ENCODE measurements at regions not wholly inside any gene's neighbourhood (a gene's known extent, or its start where the extent isn't known, plus 50 kb on each side); places are given as distances from the start of the nearest gene placed in this dataset.

- no peak overlapping the region for H3K4me3 ChIP-seq (ENCODE audit: low read length)
- no peaks in the 10 kb centered on the region for H3K9me3 ChIP-seq (replicated peaks; ENCODE audit: low read length)
- H3K27me3 ChIP-seq (ENCODE audit: control insufficient read depth, insufficient read depth, low read length): no peaks in the 10 kb centered on the region
- no peak overlapping the region for H3K9ac ChIP-seq (ENCODE audit: low read depth, low read length)
- H3K4me1 ChIP-seq (ENCODE audit: control insufficient read depth, insufficient read depth, low read length): no peaks in the 10 kb centered on the region
- H3K4me2 ChIP-seq (ENCODE audit: low read length): no peak overlapping the region
- H3K36me3 ChIP-seq (ENCODE audit: insufficient read depth, low read length): no peaks in the 10 kb centered on the region
These were observed 412.2 kb upstream of the SGCD start for GRCh38 chr5:155914766-155915165.

- Histone ChIP-seq H3K9ac (ENCODE audit: low read depth, low read length) (no peak overlapping the region), H3K36me3 (ENCODE audit: insufficient read depth, low read length) (no peaks in the 10 kb centered on the region), H3K27me3 (ENCODE audit: control insufficient read depth, insufficient read depth, low read length) (no peaks in the 10 kb centered on the region), H3K4me2 (ENCODE audit: low read length) (no peak overlapping the region), H3K9me3 (replicated peaks; ENCODE audit: low read length) (no peaks in the 10 kb centered on the region), H3K4me3 (ENCODE audit: low read length) (no peak overlapping the region), H3K4me1 (ENCODE audit: control insufficient read depth, insufficient read depth, low read length) (no peaks in the 10 kb centered on the region)
These were observed 411.4 kb upstream of the SGCD start for GRCh38 chr5:155915601-155916000.

- H3K27me3 ChIP-seq (ENCODE audit: control insufficient read depth, insufficient read depth, low read length): no peaks in the 10 kb centered on the region
- no peak overlapping the region for H3K4me3 ChIP-seq (ENCODE audit: low read length)
- H3K36me3 ChIP-seq (ENCODE audit: insufficient read depth, low read length): no peaks in the 10 kb centered on the region
- no peaks in the 10 kb centered on the region for H3K9me3 ChIP-seq (replicated peaks; ENCODE audit: low read length)
- H3K4me2 ChIP-seq (ENCODE audit: low read length): no peak overlapping the region
- no peaks in the 10 kb centered on the region for H3K4me1 ChIP-seq (ENCODE audit: control insufficient read depth, insufficient read depth, low read length)
- no peak overlapping the region for H3K9ac ChIP-seq (ENCODE audit: low read depth, low read length)
These were observed 407.8 kb upstream of the SGCD start for GRCh38 chr5:155919126-155919525.

DNA sequence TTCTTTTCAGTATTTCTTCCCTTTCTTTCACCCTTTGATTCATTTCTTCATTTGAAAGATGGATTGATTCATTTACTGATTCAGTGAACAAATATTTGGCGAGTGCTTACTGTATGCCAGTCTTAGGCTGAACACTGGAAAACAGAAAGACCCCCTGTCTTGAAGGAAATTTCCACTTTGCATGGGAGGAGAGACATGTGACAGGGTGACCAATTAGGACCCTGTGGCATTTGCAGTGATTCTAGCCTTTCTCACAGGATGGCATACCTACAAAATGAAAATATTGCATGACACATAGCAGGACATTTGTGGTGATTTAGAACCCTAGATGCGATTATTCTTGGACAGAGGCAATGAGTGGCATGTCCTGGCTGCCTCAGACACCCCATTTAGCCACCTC lies 407.2 kb upstream of the SGCD start:
- Histone ChIP-seq H3K9ac (ENCODE audit: low read depth, low read length) (no peak overlapping the region), H3K36me3 (ENCODE audit: insufficient read depth, low read length) (no peaks in the 10 kb centered on the region), H3K9me3 (replicated peaks; ENCODE audit: low read length) (no peaks in the 10 kb centered on the region), H3K4me3 (ENCODE audit: low read length) (no peak overlapping the region), H3K4me2 (ENCODE audit: low read length) (no peak overlapping the region), H3K27me3 (ENCODE audit: control insufficient read depth, insufficient read depth, low read length) (no peaks in the 10 kb centered on the region), H3K4me1 (ENCODE audit: control insufficient read depth, insufficient read depth, low read length) (no peaks in the 10 kb centered on the region)

GRCh38 chr5:155921621-155922020 lies 405.3 kb upstream of the SGCD start:
- Histone ChIP-seq H3K27me3 (ENCODE audit: control insufficient read depth, insufficient read depth, low read length) (no peaks in the 10 kb centered on the region), H3K9me3 (replicated peaks; ENCODE audit: low read length) (no peaks in the 10 kb centered on the region), H3K4me3 (ENCODE audit: low read length) (no peak overlapping the region), H3K4me1 (ENCODE audit: control insufficient read depth, insufficient read depth, low read length) (no peaks in the 10 kb centered on the region), H3K9ac (ENCODE audit: low read depth, low read length) (no peak overlapping the region), H3K4me2 (ENCODE audit: low read length) (no peak overlapping the region), H3K36me3 (ENCODE audit: insufficient read depth, low read length) (no peaks in the 10 kb centered on the region)

DNA sequence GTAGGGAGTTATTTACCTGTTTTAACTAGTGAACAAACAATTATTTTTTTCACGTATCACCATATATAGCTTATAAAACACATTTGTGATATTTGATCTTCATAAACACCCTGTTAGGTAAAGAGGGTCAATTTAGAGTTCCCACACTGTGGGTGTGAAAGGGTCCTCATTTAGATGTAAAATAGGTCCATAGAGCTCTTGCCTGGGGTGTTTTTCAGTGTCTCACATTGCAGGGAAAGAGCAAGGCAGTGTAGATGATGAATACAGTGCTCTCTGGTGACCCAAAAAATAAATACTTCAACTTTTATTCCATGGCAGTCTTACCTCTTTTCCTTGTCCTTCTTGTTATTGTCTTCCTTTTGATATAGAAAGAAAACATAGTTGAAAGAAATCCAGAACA lies 403.2 kb upstream of the SGCD start:
- Histone ChIP-seq H3K4me2 (ENCODE audit: low read length) (no peak overlapping the region), H3K4me3 (ENCODE audit: low read length) (no peak overlapping the region), H3K27me3 (ENCODE audit: control insufficient read depth, insufficient read depth, low read length) (no peaks in the 10 kb centered on the region), H3K9ac (ENCODE audit: low read depth, low read length) (no peak overlapping the region), H3K36me3 (ENCODE audit: insufficient read depth, low read length) (no peaks in the 10 kb centered on the region), H3K4me1 (ENCODE audit: control insufficient read depth, insufficient read depth, low read length) (no peaks in the 10 kb centered on the region), H3K9me3 (replicated peaks; ENCODE audit: low read length) (no peaks in the 10 kb centered on the region)

DNA sequence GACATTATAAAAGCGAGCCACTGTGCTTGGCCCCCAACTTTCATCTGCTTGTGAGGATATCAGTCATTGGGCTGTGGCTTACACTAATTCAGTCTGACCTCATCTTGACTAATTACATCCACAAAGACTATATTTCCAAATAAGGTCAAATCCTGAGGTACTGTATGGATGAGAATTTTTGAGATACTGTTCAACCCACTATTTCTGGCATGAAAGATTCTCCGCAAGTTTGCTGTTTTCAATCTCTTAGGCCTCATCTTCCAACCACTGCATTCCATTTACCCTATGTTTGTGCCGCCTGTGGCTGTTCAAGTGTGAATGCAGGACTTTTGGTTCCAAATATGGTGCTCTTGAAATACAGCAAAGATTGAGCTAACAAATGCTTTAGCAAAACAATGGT lies 400.9 kb upstream of the SGCD start:
- no peak overlapping the region for H3K4me2 ChIP-seq (ENCODE audit: low read length)

GRCh38 chr5:155926766-155927165 lies 400.2 kb upstream of the SGCD start:
- Histone ChIP-seq H3K4me2 (ENCODE audit: low read length) (no peak overlapping the region), H3K4me3 (ENCODE audit: low read length) (no peak overlapping the region), H3K4me1 (ENCODE audit: control insufficient read depth, insufficient read depth, low read length) (no peaks in the 10 kb centered on the region), H3K27me3 (ENCODE audit: control insufficient read depth, insufficient read depth, low read length) (no peaks in the 10 kb centered on the region), H3K36me3 (ENCODE audit: insufficient read depth, low read length) (no peaks in the 10 kb centered on the region), H3K9me3 (replicated peaks; ENCODE audit: low read length) (no peaks in the 10 kb centered on the region), H3K9ac (ENCODE audit: low read depth, low read length) (no peak overlapping the region)

More for the DNA sequence above, 400.9 kb upstream of the SGCD start:
- no peaks in the 10 kb centered on the region for H3K27me3 ChIP-seq (ENCODE audit: control insufficient read depth, insufficient read depth, low read length)
- H3K9ac ChIP-seq (ENCODE audit: low read depth, low read length): no peak overlapping the region
- no peaks in the 10 kb centered on the region for H3K4me1 ChIP-seq (ENCODE audit: control insufficient read depth, insufficient read depth, low read length)
- no peaks in the 10 kb centered on the region for H3K9me3 ChIP-seq (replicated peaks; ENCODE audit: low read length)
- H3K4me3 ChIP-seq (ENCODE audit: low read length): no peak overlapping the region
- no peaks in the 10 kb centered on the region for H3K36me3 ChIP-seq (ENCODE audit: insufficient read depth, low read length)

DNA sequence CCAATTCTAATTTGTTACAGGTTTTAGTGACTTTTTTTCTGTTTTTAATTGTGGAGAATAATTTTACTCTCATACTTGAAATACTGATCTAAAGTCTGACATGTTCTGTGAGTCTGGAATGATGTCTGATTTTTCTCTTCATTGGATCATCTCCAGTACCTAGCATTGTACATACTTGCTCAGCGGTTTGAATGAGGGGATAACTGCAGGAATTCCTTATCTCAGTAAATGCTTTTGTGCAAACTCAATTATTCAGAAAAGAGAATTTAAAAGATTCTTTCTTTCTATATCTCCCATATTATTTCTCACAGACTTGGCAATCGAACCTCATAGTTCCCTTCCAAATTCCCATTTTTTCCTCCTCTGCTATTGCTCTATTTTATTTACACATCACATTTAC lies 397.9 kb upstream of the SGCD start:
- H3K4me2 ChIP-seq (ENCODE audit: low read length): no peak overlapping the region
- no peaks in the 10 kb centered on the region for H3K27me3 ChIP-seq (ENCODE audit: control insufficient read depth, insufficient read depth, low read length)
- no peak overlapping the region for H3K9ac ChIP-seq (ENCODE audit: low read depth, low read length)
- H3K4me3 ChIP-seq (ENCODE audit: low read length): no peak overlapping the region
- no peaks in the 10 kb centered on the region for H3K4me1 ChIP-seq (ENCODE audit: control insufficient read depth, insufficient read depth, low read length)
- no peaks in the 10 kb centered on the region for H3K9me3 ChIP-seq (replicated peaks; ENCODE audit: low read length)
- H3K36me3 ChIP-seq (ENCODE audit: insufficient read depth, low read length): no peaks in the 10 kb centered on the region

DNA sequence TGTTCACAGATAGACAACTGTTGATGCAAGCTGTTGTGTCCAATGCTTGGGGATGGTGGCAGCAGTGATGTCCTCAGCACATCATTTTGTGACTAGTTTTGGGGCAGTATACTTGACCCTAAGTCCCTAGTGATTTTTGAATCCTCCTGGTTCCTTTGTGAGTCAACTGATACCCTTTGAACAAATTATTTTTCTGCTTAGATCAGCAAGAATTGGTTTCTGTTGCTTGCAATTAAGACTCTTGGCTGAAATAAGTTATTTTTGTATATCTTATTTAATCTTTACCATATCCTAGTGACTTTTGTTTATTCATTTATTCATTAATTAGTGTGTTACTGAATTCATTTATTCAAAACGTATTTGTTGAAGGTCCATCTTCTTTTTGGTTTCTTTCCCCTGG lies 392.0 kb upstream of the SGCD start:
- Histone ChIP-seq H3K9ac (ENCODE audit: low read depth, low read length) (no peak overlapping the region), H3K4me1 (ENCODE audit: control insufficient read depth, insufficient read depth, low read length) (no peaks in the 10 kb centered on the region), H3K4me3 (ENCODE audit: low read length) (no peak overlapping the region)

GRCh38 chr5:155935723-155936122 lies 391.2 kb upstream of the SGCD start:
- Histone ChIP-seq H3K4me1 (ENCODE audit: control insufficient read depth, insufficient read depth, low read length) (no peaks in the 10 kb centered on the region), H3K9ac (ENCODE audit: low read depth, low read length) (no peak overlapping the region), H3K27me3 (ENCODE audit: control insufficient read depth, insufficient read depth, low read length) (peaks cover 4% of the 10 kb centered on the region), H3K4me2 (ENCODE audit: low read length) (no peak overlapping the region), H3K4me3 (ENCODE audit: low read length) (no peak overlapping the region), H3K9me3 (replicated peaks; ENCODE audit: low read length) (no peaks in the 10 kb centered on the region), H3K36me3 (ENCODE audit: insufficient read depth, low read length) (no peaks in the 10 kb centered on the region)

More for the DNA sequence above, 392.0 kb upstream of the SGCD start:
- H3K4me2 ChIP-seq (ENCODE audit: low read length): no peak overlapping the region
- H3K27me3 ChIP-seq (ENCODE audit: control insufficient read depth, insufficient read depth, low read length): peaks cover 4% of the 10 kb centered on the region
- no peaks in the 10 kb centered on the region for H3K9me3 ChIP-seq (replicated peaks; ENCODE audit: low read length)
- H3K36me3 ChIP-seq (ENCODE audit: insufficient read depth, low read length): no peaks in the 10 kb centered on the region

DNA sequence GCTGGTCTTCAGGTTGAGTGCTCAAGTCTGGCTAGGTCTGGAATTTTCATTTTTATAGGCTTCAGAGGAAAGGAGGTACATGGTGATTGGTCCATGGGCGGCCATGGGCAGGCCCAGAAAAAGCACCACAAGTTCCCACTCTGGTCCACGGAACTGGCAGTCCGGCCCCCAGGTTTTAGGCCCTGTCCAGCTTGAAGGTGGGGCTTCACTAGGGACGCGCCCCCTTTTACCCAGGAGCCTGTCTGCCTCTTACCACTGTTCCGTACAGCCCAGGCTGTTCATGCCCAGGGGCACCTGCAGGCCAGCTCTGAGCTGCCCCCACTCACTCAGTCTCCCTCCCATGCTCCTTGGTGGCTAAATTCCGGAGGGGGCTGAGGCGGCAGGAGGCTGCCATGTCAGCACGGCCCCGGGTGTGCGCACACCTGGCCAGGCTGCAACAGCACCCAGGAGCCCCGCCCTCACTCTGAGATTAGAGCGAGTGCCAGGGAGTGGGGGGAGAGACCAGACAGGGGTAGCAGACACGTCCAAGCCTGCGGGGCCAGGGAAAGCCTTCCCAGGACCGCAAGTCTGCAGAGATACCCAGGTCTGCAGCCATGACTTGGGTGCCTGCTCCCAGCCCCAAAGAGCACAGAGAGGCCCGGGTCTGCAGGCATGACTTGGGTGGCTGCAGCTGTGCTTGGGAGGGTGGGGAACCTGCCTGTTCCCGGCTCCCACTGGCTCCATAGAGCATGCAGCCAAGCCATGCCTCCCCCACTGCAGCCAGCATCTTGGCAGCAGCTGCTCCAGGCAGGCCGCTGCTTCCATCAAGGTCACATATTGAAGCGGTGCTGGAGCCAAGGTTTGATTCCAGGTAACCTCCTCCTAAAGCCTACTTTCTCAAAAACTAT lies 390.2 kb upstream of the SGCD start:
- Histone ChIP-seq H3K4me3 (ENCODE audit: low read length) (no peak overlapping the region), H3K27me3 (ENCODE audit: control insufficient read depth, insufficient read depth, low read length) (peaks cover 4% of the 10 kb centered on the region), H3K9me3 (replicated peaks; ENCODE audit: low read length) (no peaks in the 10 kb centered on the region), H3K4me2 (ENCODE audit: low read length) (no peak overlapping the region), H3K4me1 (ENCODE audit: control insufficient read depth, insufficient read depth, low read length) (no peaks in the 10 kb centered on the region), H3K9ac (ENCODE audit: low read depth, low read length) (no peak overlapping the region), H3K36me3 (ENCODE audit: insufficient read depth, low read length) (no peaks in the 10 kb centered on the region)

Data from skeletal muscle satellite cell (primary cell).